HepG2 (cell line): ENCODE measurements at regions not wholly inside any gene's neighbourhood (a gene's known extent, or its start where the extent isn't known, plus 50 kb on each side); places are given as distances from the start of the nearest gene placed in this dataset.

Experiments
- ATAC-seq: fragments of 200-7000 bp; cut with Tn5 transposase; 3 replicates; pipeline ENCODE4 v1.9.1; 2020; ENCODE audit warnings: mild to moderate bottlenecking, moderate library complexity
- BruUV-seq: library from RNA; stranded (reverse); fragments of 400-500 nt; replicated peaks from 2 replicates; lab custom pipeline; 2021; lab: Mats Ljungman, UMichigan
- CTCF ChIA-PET: fragments of 300-600 bp; formaldehyde crosslinking; extraction: SDS; loops from one replicate; lab custom pipeline; 2021; ENCODE audit warnings: low total read pairs, inconsistent platforms, low intra/inter-chr PET ratio; lab: Yijun Ruan, JAX
- POLR2A ChIA-PET: fragments of 350-600 bp; sonication (Branson Sonifier 250); formaldehyde crosslinking; loops from one replicate; lab custom pipeline; 2020; ENCODE audit warnings: antibody characterized with exemption, inconsistent platforms; lab: Yijun Ruan, JAX
- DNase-seq: peaks from one replicate; pipeline ENCODE4 v3.0.0-alpha.2; 2015; ENCODE audit warnings: low spot score
- FAIRE-seq: peaks from 3 replicates; lab custom pipeline; 2011; peaks lifted over from hg19 to GRCh38; lab: Jason Lieb, UNC
- H2AFZ ChIP-seq: one replicate; pipeline ENCODE4 v1.6.1; 2011; ENCODE audit warnings: low read length, inconsistent platforms
- H3K27ac ChIP-seq: fragments of 300-600 bp; 3 replicates; pipeline ENCODE4 v1.8.0; 2011; ENCODE audit warnings: mixed run types, mild to moderate bottlenecking, mixed read lengths, low read length, inconsistent platforms; ENCODE audit not compliant: insufficient read depth; ENCODE audit errors: extremely low read length
- H3K27me3 ChIP-seq, 2 experiments: fragments of 200-600 bp in 1 of 2; 2 replicates in 1 of 2; 3 replicates in 1 of 2; pipeline versions ENCODE4 v1.6.0 to v1.8.0; 2011; ENCODE audit warnings: low read length in 2 of 2, mild to moderate bottlenecking in 2 of 2, moderate library complexity in 2 of 2, inconsistent platforms in 1 of 2; ENCODE audit not compliant: insufficient read depth in 2 of 2, control insufficient read depth in 1 of 2
- H3K36me3 ChIP-seq, 2 experiments: fragments of 200-600 bp in 1 of 2; replicated peaks in 1 of 2; 2 replicates in 1 of 2; 3 replicates in 1 of 2; pipeline versions ENCODE4 v1.5.1 to v1.8.0; 2011; ENCODE audit warnings: low read length in 2 of 2, inconsistent platforms in 1 of 2; ENCODE audit not compliant: insufficient read depth in 2 of 2, control insufficient read depth in 1 of 2
- H3K4me1 ChIP-seq: 2 replicates; pipeline ENCODE4 v1.5.1; 2012; ENCODE audit warnings: low read length, inconsistent platforms; ENCODE audit not compliant: insufficient read depth
- H3K4me2 ChIP-seq: 2 replicates; pipeline ENCODE4 v1.6.0; 2011; ENCODE audit warnings: low read depth, low read length, inconsistent platforms
- H3K4me3 ChIP-seq, 3 experiments: fragments of 200-600 bp in 1 of 3; sonication (generic), shearing (Covaris generic) in 1 of 3; replicated peaks in 1 of 3; 2 replicates each; pipeline ENCODE4 v1.5.1; 2011 to 2016; ENCODE audit warnings: low read length in 3 of 3, inconsistent platforms in 2 of 3, low read depth in 2 of 3, mild to moderate bottlenecking in 2 of 3, control low read depth in 1 of 3, mixed read lengths in 1 of 3; ENCODE audit not compliant: insufficient read depth in 1 of 3
- H3K79me2 ChIP-seq: one replicate; pipeline ENCODE4 v1.6.1; 2011; ENCODE audit warnings: low read length, inconsistent platforms; ENCODE audit not compliant: insufficient read depth
- H3K9ac ChIP-seq: 2 replicates; pipeline ENCODE4 v1.6.0; 2011; ENCODE audit warnings: mild to moderate bottlenecking, low read depth, low read length, inconsistent platforms; ENCODE audit not compliant: insufficient read depth
- H3K9me3 ChIP-seq: 2 replicates; pipeline ENCODE4 v1.5.1; 2012; ENCODE audit warnings: mild to moderate bottlenecking, low read length
- H4K20me1 ChIP-seq: 2 replicates; pipeline ENCODE4 v1.6.0; 2011; ENCODE audit warnings: inconsistent platforms, mild to moderate bottlenecking, low read length, moderate library complexity; ENCODE audit not compliant: insufficient read depth
- CBFB ChIP-seq: sonication (generic); formaldehyde crosslinking; IDR thresholded peaks from 2 replicates; pipeline ENCODE4 v1.4.0; 2020; ENCODE audit warnings: missing genetic modification reagents
- EZH2 ChIP-seq: conservative IDR thresholded peaks from 2 replicates; pipeline ENCODE4 v1.6.1; 2012; ENCODE audit warnings: mild to moderate bottlenecking, low read depth, low read length, moderate library complexity
- HDAC6 ChIP-seq: fragments of 200-600 bp; sonication (generic); IDR thresholded peaks from 2 replicates; pipeline ENCODE4 v1.7.0; 2017; ENCODE audit warnings: mild to moderate bottlenecking, antibody characterized with exemption, low read length, low read depth
- IRF2 ChIP-seq: IDR thresholded peaks from 2 replicates; pipeline ENCODE4 v1.6.1; 2018; ENCODE audit warnings: missing genetic modification reagents, missing compliant biosample characterization
- MXD4 ChIP-seq: IDR thresholded peaks from 2 replicates; pipeline ENCODE4 v1.6.1; 2016; ENCODE audit warnings: mild to moderate bottlenecking, missing biosample characterization, missing genetic modification reagents
- NR3C1 ChIP-seq: sonication (generic); formaldehyde crosslinking; IDR thresholded peaks from 2 replicates; pipeline ENCODE4 v1.4.0; 2020; ENCODE audit warnings: missing genetic modification reagents
- POLR2AphosphoS5 ChIP-seq: IDR thresholded peaks from 2 replicates; pipeline ENCODE4 v1.6.1; 2012; ENCODE audit warnings: low read depth, low read length
- SUZ12 ChIP-seq: fragments of 150-350 bp; IDR thresholded peaks from 2 replicates; pipeline ENCODE4 v1.6.1; 2014; ENCODE audit warnings: low read depth, low read length
- TCF7L2 ChIP-seq: IDR thresholded peaks from 2 replicates; pipeline ENCODE4 v1.6.1; 2011; ENCODE audit warnings: mild to moderate bottlenecking, low read depth, low read length, moderate library complexity
- ZFP90 ChIP-seq: sonication (generic); formaldehyde crosslinking; IDR thresholded peaks from 2 replicates; pipeline ENCODE4 v1.8.0; 2022; ENCODE audit warnings: missing genetic modification reagents, mild to moderate bottlenecking, inconsistent platforms, borderline replicate concordance
- ZFY ChIP-seq: sonication (generic); formaldehyde crosslinking; IDR thresholded peaks from 2 replicates; pipeline ENCODE4 v1.4.0; 2020; ENCODE audit warnings: missing genetic modification reagents
- ZNF143 ChIP-seq: sonication (generic); formaldehyde crosslinking; IDR thresholded peaks from 2 replicates; pipeline ENCODE4 v1.4.0; 2020; ENCODE audit warnings: missing genetic modification reagents
- ZNF224 ChIP-seq: sonication (generic); formaldehyde crosslinking; IDR thresholded peaks from 2 replicates; pipeline ENCODE4 v1.5.0; 2020; ENCODE audit warnings: mild to moderate bottlenecking, missing genetic modification reagents
- ZNF296 ChIP-seq: sonication (generic); formaldehyde crosslinking; conservative IDR thresholded peaks from 2 replicates; pipeline ENCODE4 v1.5.0; 2020; ENCODE audit warnings: mild to moderate bottlenecking, missing genetic modification reagents
- ZNF317 ChIP-seq: sonication (generic); formaldehyde crosslinking; IDR thresholded peaks from 2 replicates; pipeline ENCODE4 v1.5.0; 2020; ENCODE audit warnings: mild to moderate bottlenecking, missing genetic modification reagents
- ZSCAN20 ChIP-seq: sonication (generic); formaldehyde crosslinking; IDR thresholded peaks from 2 replicates; pipeline ENCODE4 v1.4.0; 2020; ENCODE audit warnings: missing genetic modification reagents, mild to moderate bottlenecking, borderline replicate concordance
- WGBS: methylation state at CpG from one replicate; pipeline ENCODE4 v1.1.6; 2017; ENCODE audit warnings: low lambda C conversion rate; 5-methylcytosine and 5-hydroxymethylcytosine counted together
- in situ Hi-C: cut with HindIII; loops from 2 replicates; pipeline ENCODE4 v1.10.0; 2017; ENCODE audit warnings: low pct_unique_long_range_greater_than_20kb; ENCODE audit not compliant: extremely low pct_ligation_motif_present
- intact Hi-C: fragments of 100-400 bp; cut with micrococcal nuclease; formaldehyde crosslinking; loops from one replicate; pipeline ENCODE4 v1.10.0; 2022; ENCODE audit not compliant: unreplicated experiment
- TF ChIP-seq, protein P1 (sequence below): sonication (generic); formaldehyde crosslinking; IDR thresholded peaks from 2 replicates; pipeline ENCODE4 v1.4.0; 2020; ENCODE audit warnings: mild to moderate bottlenecking, missing genetic modification reagents
- TF ChIP-seq, protein P2 (sequence below): sonication (generic); formaldehyde crosslinking; conservative IDR thresholded peaks from 2 replicates; pipeline ENCODE4 v1.8.0; 2022; ENCODE audit warnings: missing genetic modification reagents
- TF ChIP-seq, protein P3 (sequence below): sonication (generic); formaldehyde crosslinking; IDR thresholded peaks from 2 replicates; pipeline ENCODE4 v1.5.0; 2020; ENCODE audit warnings: mild to moderate bottlenecking, missing genetic modification reagents

DNA sequence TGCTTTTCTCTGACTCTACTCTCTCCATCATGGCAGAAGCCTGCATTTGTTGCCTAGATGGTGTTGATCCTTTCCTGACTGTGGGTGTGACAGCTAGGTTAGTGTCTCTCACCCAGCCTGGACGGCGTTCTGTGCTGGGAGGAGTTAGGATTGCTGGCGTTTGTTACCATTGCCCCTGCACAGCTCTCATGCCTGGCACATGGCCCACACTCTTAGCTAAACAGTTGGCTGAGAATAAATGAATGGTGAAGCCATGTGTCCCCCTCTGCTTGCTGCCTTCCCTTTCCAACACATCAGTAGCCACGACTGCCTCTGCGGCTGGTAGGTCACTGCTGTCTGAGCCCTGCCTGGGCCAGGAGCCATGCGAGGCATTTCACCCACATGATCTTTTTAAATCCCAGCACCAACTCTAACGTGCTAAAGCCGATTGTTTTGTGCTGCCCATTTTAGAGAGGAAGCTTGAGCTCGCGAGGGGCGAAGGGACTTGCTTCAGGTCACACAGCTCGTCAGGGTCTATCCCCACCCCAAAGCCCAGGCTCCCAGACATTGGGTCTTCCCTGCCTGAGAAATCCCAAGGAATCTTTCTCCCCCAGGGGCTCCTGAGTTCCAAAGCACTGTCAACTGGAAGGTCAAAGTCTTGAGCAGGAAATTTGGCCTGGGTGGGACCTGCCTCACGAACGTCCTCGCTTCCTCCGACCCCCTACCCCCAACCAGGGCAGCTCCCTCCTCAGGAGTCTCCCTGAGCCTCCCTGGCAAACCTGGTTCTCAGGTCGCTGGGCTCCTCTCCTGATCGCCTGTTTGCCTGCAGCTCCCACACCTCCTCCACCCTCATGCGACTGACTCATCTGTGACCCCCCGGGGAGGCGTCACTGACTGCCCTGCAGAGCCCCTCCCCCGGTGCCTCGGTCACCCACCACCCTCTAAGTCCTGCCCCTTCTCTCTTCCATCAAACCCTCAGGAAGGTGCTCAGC lies 271.7 kb upstream of the C1orf174 start:
- H4K20me1 ChIP-seq = no peaks in the 10 kb centered on the region
- no peak for TF ChIP-seq HDAC6
- TF ChIP-seq NR3C1 (CRISPR knock-in tag) = no peak
- no peak for TF ChIP-seq MXD4
- no peak for TF ChIP-seq SUZ12
- no peak for TF ChIP-seq POLR2AphosphoS5
- no peak for TF ChIP-seq ZNF224
- TF ChIP-seq IRF2 = no peak
- no peak for TF ChIP-seq TCF7L2
- no peak for TF ChIP-seq ZSCAN20 (CRISPR knock-in tag)
- TF ChIP-seq, protein P1, sequence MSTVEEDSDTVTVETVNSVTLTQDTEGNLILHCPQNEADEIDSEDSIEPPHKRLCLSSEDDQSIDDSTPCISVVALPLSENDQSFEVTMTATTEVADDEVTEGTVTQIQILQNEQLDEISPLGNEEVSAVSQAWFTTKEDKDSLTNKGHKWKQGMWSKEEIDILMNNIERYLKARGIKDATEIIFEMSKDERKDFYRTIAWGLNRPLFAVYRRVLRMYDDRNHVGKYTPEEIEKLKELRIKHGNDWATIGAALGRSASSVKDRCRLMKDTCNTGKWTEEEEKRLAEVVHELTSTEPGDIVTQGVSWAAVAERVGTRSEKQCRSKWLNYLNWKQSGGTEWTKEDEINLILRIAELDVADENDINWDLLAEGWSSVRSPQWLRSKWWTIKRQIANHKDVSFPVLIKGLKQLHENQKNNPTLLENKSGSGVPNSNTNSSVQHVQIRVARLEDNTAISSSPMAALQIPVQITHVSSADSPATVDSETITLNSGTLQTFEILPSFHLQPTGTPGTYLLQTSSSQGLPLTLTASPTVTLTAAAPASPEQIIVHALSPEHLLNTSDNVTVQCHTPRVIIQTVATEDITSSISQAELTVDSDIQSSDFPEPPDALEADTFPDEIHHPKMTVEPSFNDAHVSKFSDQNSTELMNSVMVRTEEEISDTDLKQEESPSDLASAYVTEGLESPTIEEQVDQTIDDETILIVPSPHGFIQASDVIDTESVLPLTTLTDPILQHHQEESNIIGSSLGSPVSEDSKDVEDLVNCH (CRISPR knock-in tag) = no peak
- TF ChIP-seq ZNF317 (CRISPR knock-in tag) = no peak
- TF ChIP-seq CBFB (CRISPR knock-in tag) = no peak
- no peak for TF ChIP-seq ZNF143 (CRISPR knock-in tag)
- TF ChIP-seq, protein P2, sequence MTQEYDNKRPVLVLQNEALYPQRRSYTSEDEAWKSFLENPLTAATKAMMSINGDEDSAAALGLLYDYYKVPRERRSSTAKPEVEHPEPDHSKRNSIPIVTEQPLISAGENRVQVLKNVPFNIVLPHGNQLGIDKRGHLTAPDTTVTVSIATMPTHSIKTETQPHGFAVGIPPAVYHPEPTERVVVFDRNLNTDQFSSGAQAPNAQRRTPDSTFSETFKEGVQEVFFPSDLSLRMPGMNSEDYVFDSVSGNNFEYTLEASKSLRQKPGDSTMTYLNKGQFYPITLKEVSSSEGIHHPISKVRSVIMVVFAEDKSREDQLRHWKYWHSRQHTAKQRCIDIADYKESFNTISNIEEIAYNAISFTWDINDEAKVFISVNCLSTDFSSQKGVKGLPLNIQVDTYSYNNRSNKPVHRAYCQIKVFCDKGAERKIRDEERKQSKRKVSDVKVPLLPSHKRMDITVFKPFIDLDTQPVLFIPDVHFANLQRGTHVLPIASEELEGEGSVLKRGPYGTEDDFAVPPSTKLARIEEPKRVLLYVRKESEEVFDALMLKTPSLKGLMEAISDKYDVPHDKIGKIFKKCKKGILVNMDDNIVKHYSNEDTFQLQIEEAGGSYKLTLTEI (CRISPR knock-in tag) = no peak
- TF ChIP-seq, protein P3, sequence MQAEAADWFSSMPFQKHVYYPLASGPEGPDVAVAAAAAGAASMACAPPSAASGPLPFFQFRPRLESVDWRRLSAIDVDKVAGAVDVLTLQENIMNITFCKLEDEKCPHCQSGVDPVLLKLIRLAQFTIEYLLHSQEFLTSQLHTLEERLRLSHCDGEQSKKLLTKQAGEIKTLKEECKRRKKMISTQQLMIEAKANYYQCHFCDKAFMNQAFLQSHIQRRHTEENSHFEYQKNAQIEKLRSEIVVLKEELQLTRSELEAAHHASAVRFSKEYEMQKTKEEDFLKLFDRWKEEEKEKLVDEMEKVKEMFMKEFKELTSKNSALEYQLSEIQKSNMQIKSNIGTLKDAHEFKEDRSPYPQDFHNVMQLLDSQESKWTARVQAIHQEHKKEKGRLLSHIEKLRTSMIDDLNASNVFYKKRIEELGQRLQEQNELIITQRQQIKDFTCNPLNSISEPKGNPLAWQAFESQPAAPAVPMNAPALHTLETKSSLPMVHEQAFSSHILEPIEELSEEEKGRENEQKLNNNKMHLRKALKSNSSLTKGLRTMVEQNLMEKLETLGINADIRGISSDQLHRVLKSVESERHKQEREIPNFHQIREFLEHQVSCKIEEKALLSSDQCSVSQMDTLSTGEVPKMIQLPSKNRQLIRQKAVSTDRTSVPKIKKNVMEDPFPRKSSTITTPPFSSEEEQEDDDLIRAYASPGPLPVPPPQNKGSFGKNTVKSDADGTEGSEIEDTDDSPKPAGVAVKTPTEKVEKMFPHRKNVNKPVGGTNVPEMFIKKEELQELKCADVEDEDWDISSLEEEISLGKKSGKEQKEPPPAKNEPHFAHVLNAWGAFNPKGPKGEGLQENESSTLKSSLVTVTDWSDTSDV (CRISPR knock-in tag) = no peak
- TF ChIP-seq ZFY = no peak
- no peak for TF ChIP-seq ZNF296 (CRISPR knock-in tag)
- TF ChIP-seq EZH2 = no peak
- TF ChIP-seq ZFP90 (CRISPR knock-in tag) = no peak
- H2AFZ ChIP-seq = no peak overlapping the region
- FAIRE-seq (no peak), ATAC-seq (no peak), DNase-seq (no peak)
- no peaks in the 10 kb centered on the region for H3K79me2 ChIP-seq
- intact Hi-C loops (loop anchor here (10.0 kb wide), 2 partner anchors 423 to 653 kb away; no protein-coding TSS in a partner anchor), in situ Hi-C loops (loop anchor here (5.0 kb wide), 1 partner anchor 416 kb away; no protein-coding TSS in a partner anchor)
- no peaks in the 10 kb centered on the region for H3K36me3 ChIP-seq
- H3K4me2 ChIP-seq = no peak overlapping the region
- POLR2A ChIA-PET = no interaction called here
- peaks cover 1 to 40% of the 10 kb centered on the region in 2 experiments for H3K27me3 ChIP-seq
- H3K4me3 ChIP-seq = no peak overlapping the region
- H3K27ac ChIP-seq = no peak overlapping the region
- 26% methylated on average over 13 of the region's 23 CpGs for WGBS
- CTCF ChIA-PET = no interaction called here
- no peaks in the 10 kb centered on the region for H3K9me3 ChIP-seq
- H3K9ac ChIP-seq = no peak overlapping the region
- H3K4me1 ChIP-seq = peaks cover 9% of the 10 kb centered on the region
- BruUV-seq = no TSS peak
